ENCODE measurements at regions not wholly inside any gene's neighbourhood (a gene's known extent, or its start where the extent isn't known, plus 50 kb on each side); places are given as distances from the start of the nearest gene placed in this dataset.
A peak's percentile ranks its signal among the peaks of the same experiment; 100 is the strongest.

- TF ChIP-seq POLR2AphosphoS5 (IDR thresholded peaks at IDR 0.05; ENCODE audit: low read depth) (peak; percentile 74), CTCF (IDR thresholded peaks at IDR 0.05; ENCODE audit: insufficient read depth, low read length) (no peak), SPI1 (IDR thresholded peaks at IDR 0.05; ENCODE audit: borderline replicate concordance, low read depth) (peak; percentile 47)
Observed at GRCh38 chr19:5205381-5205780, 135.2 kb downstream of the PTPRS start.
